GM19328 (cell line): ENCODE measurements at regions not wholly inside any gene's neighbourhood (a gene's known extent, or its start where the extent isn't known, plus 50 kb on each side); places are given as distances from the start of the nearest gene placed in this dataset.
"Not testable (repeated sequence)": the region's sequence is repeated elsewhere in the genome, so short reads cannot be mapped to it uniquely, and the experiment has no call there.

Experiments
- ATAC-seq: cut with Tn5 transposase; IDR thresholded peaks from one replicate; pipeline ENCODE4 v1.9.1; 2021; ENCODE audit warnings: mild to moderate bottlenecking, moderate library complexity; ENCODE audit not compliant: unreplicated experiment

- no peak for ATAC-seq
Measured at GRCh38 chr6:92648364-92649086, 770.8 kb downstream of the EPHA7 start.

- no peak for ATAC-seq
Measured at GRCh38 chr6:92647630-92648029, 771.7 kb downstream of the EPHA7 start.

GRCh38 chr6:92644104-92644791, 775.1 kb downstream of the EPHA7 start:
- ATAC-seq: not testable (repeated sequence)

GRCh38 chr6:92635553-92636153, 783.7 kb downstream of the EPHA7 start:
- ATAC-seq: no peak

GRCh38 chr6:92634561-92634960, 784.8 kb downstream of the EPHA7 start:
- ATAC-seq: no peak

- ATAC-seq: no peak
Measured at GRCh38 chr6:92623431-92623830, 795.9 kb downstream of the EPHA7 start.

- ATAC-seq: no peak
Measured at GRCh38 chr6:92617721-92618120, 801.6 kb downstream of the EPHA7 start.

- no peak for ATAC-seq
Measured at GRCh38 chr6:92608751-92609150, 810.6 kb downstream of the EPHA7 start.

- ATAC-seq: no peak
Measured at GRCh38 chr6:92593201-92593600, 826.2 kb downstream of the EPHA7 start.

GRCh38 chr6:92589996-92590395, 829.4 kb downstream of the EPHA7 start:
- no peak for ATAC-seq

GRCh38 chr6:92588148-92588547, 831.2 kb downstream of the EPHA7 start:
- no peak for ATAC-seq

GRCh38 chr6:92587525-92587924, 831.8 kb downstream of the EPHA7 start:
- ATAC-seq: no peak

- ATAC-seq: no peak
Measured at GRCh38 chr6:92586236-92586977, 833.0 kb downstream of the EPHA7 start.

GRCh38 chr6:92582211-92582610, 837.1 kb downstream of the EPHA7 start:
- no peak for ATAC-seq

GRCh38 chr6:92577077-92577719, 842.2 kb downstream of the EPHA7 start:
- no peak for ATAC-seq

- ATAC-seq: no peak
Measured at GRCh38 chr6:92568541-92568940, 850.8 kb downstream of the EPHA7 start.

- no peak for ATAC-seq
Measured at GRCh38 chr6:92566632-92567031, 852.7 kb downstream of the EPHA7 start.

GRCh38 chr6:92564376-92564775, 855.0 kb downstream of the EPHA7 start:
- no peak for ATAC-seq

GRCh38 chr6:92559611-92560010, 859.7 kb downstream of the EPHA7 start:
- no peak for ATAC-seq

GRCh38 chr6:92559003-92559402, 860.4 kb downstream of the EPHA7 start:
- ATAC-seq: no peak

GRCh38 chr6:92550501-92550900, 868.9 kb downstream of the EPHA7 start:
- no peak for ATAC-seq
